ENCODE measurements at regions not wholly inside any gene's neighbourhood (a gene's known extent, or its start where the extent isn't known, plus 50 kb on each side); places are given as distances from the start of the nearest gene placed in this dataset.
A peak's percentile ranks its signal among the peaks of the same experiment; 100 is the strongest.

DNA sequence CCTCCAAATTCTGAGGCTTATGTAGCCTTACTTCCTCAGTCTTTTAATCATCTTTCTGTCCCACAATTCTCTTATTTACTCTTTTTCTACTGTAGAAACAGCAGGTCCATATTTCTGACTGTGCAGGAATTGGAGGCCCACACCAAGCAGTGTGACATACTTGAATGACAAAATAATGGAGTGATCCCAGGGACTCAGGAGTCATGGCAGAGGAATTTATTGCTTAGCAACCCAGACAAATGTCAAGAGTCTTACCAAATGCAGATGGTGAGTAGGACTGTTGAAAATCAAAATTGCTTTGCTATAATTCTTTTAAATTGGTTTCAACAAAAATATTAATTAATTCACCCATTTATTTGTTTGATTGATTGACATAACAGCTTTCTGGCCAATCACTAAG is 59.9 kb downstream of the HTR1B start:
- Mint-ChIP-seq H3K9me3 (no peaks in the 10 kb centered on the region), H3K4me1 (ENCODE audit: low read depth) (peaks cover 39% of the 10 kb centered on the region), H3K36me3 (ENCODE audit: low read depth) (no peaks in the 10 kb centered on the region), H3K27ac (peak overlapping the region; percentile 62; the same call in 1 of the 2 replicates), H3K27me3 (ENCODE audit: insufficient read depth) (no peaks in the 10 kb centered on the region), H3K4me3 (no peak overlapping the region)
- peak; percentile 65 for DNase-seq
- no peak for TF ChIP-seq CTCF (IDR thresholded peaks at IDR 0.05)

DNA sequence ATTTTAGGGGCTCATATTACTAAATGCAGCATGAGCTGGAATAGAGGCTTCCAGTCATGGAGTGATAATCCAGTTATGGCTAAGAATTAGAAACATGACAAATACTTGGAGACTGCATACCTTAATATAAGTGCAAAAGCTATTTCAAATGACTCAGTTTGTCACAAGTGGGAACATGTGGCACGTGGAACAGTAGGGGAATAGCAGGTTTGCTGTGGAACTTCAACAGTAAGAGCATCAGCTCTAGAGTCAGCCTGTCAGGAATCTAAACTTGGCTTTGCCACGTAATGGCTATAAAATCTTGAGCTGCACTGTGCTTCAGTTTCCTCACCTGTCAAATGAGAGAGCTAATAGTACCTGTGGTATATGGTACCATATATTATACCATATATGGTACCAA is 62.1 kb downstream of the HTR1B start:
- DNase-seq, result no peak
- Mint-ChIP-seq H3K4me1 (ENCODE audit: low read depth) (peaks cover 39% of the 10 kb centered on the region), H3K4me3 (no peak overlapping the region), H3K27ac (peak overlapping the region; percentile 29; the same call in 1 of the 2 replicates), H3K27me3 (ENCODE audit: insufficient read depth) (no peaks in the 10 kb centered on the region), H3K36me3 (ENCODE audit: low read depth) (peaks cover 4% of the 10 kb centered on the region; the same call in 1 of the 2 replicates), H3K9me3 (no peaks in the 10 kb centered on the region)
- TF ChIP-seq CTCF (IDR thresholded peaks at IDR 0.05), result no peak

DNA sequence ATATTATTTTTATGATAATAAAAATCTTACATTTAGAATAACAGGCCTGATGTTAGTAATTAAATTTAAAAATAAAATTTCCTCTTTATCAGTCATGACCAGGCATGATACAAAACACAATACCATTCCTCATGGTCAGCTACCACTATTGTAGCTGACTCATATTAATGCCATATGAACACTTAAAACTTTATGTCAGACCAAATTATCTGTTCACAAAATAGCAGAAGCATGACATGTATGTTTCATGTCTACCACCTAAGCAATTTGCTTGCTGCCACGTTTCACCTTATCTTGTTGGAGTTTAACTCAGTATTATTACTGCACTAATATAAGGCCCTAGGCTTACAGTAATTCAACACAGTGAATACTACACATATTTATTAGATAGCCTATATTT is 65.7 kb downstream of the HTR1B start:
- TF ChIP-seq CTCF (IDR thresholded peaks at IDR 0.05), result no peak
- no peak for DNase-seq
- H3K36me3 Mint-ChIP-seq (ENCODE audit: low read depth), result peaks cover 4% of the 10 kb centered on the region; the same call in 1 of the 2 replicates
- no peaks in the 10 kb centered on the region for H3K9me3 Mint-ChIP-seq
- H3K4me1 Mint-ChIP-seq (ENCODE audit: low read depth), result peaks cover 16% of the 10 kb centered on the region; the same call in 1 of the 2 replicates
- H3K27me3 Mint-ChIP-seq (ENCODE audit: insufficient read depth), result no peaks in the 10 kb centered on the region
- H3K4me3 Mint-ChIP-seq, result no peak overlapping the region
- H3K27ac Mint-ChIP-seq, result no peak overlapping the region

DNA sequence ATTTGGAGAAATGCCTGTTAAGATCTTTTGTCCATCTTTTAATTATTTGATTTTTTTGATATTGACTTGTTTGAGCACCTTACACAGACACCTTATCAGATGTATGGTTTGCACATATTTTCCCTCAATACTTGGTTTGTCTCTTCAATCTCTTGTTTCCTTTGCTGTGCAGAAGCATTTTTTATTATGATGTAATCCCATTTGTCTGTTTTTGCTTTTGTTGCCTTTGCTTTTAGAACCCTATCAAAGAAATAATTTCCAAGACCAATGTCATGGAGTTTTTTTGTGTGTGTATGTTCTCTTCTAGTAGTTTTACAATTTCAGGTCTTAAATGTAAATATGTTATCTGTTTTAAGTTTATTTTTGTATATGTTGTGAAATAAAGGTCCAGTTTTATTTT is 73.9 kb downstream of the HTR1B start:
- no peaks in the 10 kb centered on the region for H3K36me3 Mint-ChIP-seq (ENCODE audit: low read depth)
- H3K9me3 Mint-ChIP-seq, result no peaks in the 10 kb centered on the region
- H3K4me1 Mint-ChIP-seq (ENCODE audit: low read depth), result no peaks in the 10 kb centered on the region
- TF ChIP-seq CTCF (IDR thresholded peaks at IDR 0.05), result no peak
- H3K27me3 Mint-ChIP-seq (ENCODE audit: insufficient read depth), result no peaks in the 10 kb centered on the region
- no peak for DNase-seq
- H3K27ac Mint-ChIP-seq, result no peak overlapping the region
- no peak overlapping the region for H3K4me3 Mint-ChIP-seq

DNA sequence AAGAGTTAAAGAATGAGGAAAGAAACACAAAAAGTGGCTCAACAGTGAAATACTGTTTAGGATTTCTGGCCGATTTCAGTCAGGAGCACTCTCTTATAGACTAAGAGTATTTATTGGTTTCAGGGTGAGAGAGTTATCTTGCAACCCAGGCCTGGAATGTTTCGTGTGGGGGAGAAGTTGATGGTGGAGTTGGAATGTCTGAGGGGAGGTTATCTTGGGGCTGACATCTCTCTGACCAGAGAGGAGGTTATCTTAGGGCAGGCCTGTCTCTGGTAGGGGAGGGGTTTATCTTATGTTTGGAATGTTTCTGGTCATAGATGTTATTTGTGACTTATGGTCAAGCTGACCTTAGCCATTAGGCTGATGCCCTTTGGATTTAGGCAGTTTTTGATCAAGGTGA is 80.3 kb downstream of the HTR1B start:
- no peaks in the 10 kb centered on the region; the same call in 1 of the 2 replicates for H3K4me1 Mint-ChIP-seq (ENCODE audit: low read depth)
- no peaks in the 10 kb centered on the region for H3K36me3 Mint-ChIP-seq (ENCODE audit: low read depth)
- TF ChIP-seq CTCF (IDR thresholded peaks at IDR 0.05), result no peak
- H3K4me3 Mint-ChIP-seq, result no peak overlapping the region
- no peaks in the 10 kb centered on the region; the same call in 1 of the 2 replicates for H3K27me3 Mint-ChIP-seq (ENCODE audit: insufficient read depth)
- no peak overlapping the region for H3K27ac Mint-ChIP-seq
- H3K9me3 Mint-ChIP-seq, result no peaks in the 10 kb centered on the region
- DNase-seq, result no peak

DNA sequence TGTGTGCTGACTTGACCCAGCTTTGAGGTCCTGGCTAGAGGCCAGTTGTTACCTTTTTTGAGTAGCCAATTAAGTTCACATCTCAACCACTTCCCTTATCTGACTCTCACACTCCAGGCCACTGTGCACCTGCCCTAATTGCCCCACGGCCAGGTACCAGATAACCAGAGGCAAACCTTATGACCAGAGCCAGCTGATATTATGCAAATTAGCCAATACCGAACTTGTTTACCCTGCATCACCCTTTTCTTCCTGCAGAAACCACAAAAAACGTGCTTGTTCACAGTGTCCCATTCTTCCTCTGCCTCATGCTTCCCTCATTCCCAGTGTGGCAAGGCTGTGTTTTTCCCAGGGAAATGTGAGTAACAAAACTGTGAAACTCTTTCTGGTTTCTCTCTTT is 89.3 kb downstream of the HTR1B start:
- Mint-ChIP-seq H3K36me3 (ENCODE audit: low read depth) (no peaks in the 10 kb centered on the region), H3K4me3 (no peak overlapping the region), H3K9me3 (no peaks in the 10 kb centered on the region), H3K4me1 (ENCODE audit: low read depth) (no peaks in the 10 kb centered on the region; the same call in 1 of the 2 replicates), H3K27me3 (ENCODE audit: insufficient read depth) (no peaks in the 10 kb centered on the region; the same call in 1 of the 2 replicates), H3K27ac (no peak overlapping the region)
- no peak for TF ChIP-seq CTCF (IDR thresholded peaks at IDR 0.05)
- no peak for DNase-seq
